ENCODE measurements at regions not wholly inside any gene's neighbourhood (a gene's known extent, or its start where the extent isn't known, plus 50 kb on each side); places are given as distances from the start of the nearest gene placed in this dataset.

DNA sequence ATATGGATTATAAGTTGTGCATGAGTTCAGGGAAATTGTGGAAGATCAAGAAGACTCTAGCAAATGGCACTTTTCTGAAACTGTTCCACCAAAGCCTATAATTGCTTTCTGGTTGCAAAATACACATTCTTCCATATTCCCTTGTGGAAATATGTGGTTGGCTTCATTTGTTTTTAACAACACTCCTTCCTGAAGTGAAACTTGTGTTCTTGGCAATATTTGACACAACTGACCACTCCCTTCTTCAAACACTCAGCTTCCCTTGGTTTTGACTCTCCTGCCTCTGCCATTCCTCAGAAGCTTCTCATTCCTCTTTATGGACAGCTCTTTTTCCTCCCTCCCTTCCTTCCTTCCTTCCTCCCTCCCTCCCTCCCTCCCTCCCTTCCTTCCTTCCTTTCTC lies 192.3 kb downstream of the PMAIP1 start:
- H3K9me3 Mint-ChIP-seq (ENCODE audit: unreplicated experiment), result no peaks in the 10 kb centered on the region
- TF ChIP-seq, protein P1, sequence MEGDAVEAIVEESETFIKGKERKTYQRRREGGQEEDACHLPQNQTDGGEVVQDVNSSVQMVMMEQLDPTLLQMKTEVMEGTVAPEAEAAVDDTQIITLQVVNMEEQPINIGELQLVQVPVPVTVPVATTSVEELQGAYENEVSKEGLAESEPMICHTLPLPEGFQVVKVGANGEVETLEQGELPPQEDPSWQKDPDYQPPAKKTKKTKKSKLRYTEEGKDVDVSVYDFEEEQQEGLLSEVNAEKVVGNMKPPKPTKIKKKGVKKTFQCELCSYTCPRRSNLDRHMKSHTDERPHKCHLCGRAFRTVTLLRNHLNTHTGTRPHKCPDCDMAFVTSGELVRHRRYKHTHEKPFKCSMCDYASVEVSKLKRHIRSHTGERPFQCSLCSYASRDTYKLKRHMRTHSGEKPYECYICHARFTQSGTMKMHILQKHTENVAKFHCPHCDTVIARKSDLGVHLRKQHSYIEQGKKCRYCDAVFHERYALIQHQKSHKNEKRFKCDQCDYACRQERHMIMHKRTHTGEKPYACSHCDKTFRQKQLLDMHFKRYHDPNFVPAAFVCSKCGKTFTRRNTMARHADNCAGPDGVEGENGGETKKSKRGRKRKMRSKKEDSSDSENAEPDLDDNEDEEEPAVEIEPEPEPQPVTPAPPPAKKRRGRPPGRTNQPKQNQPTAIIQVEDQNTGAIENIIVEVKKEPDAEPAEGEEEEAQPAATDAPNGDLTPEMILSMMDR (IDR thresholded peaks at IDR 0.05), result no peak
- peaks cover 41% of the 10 kb centered on the region for H3K27me3 Mint-ChIP-seq (ENCODE audit: unreplicated experiment)
- no peaks in the 10 kb centered on the region for H3K4me1 Mint-ChIP-seq (ENCODE audit: unreplicated experiment)
- DNase-seq (ENCODE audit: extremely low spot score, unreplicated experiment), result no peak
- H3K36me3 Mint-ChIP-seq (ENCODE audit: unreplicated experiment), result no peaks in the 10 kb centered on the region
- no peak overlapping the region for H3K4me3 Mint-ChIP-seq (ENCODE audit: unreplicated experiment)
- H3K27ac Mint-ChIP-seq (ENCODE audit: unreplicated experiment), result no peak overlapping the region

DNA sequence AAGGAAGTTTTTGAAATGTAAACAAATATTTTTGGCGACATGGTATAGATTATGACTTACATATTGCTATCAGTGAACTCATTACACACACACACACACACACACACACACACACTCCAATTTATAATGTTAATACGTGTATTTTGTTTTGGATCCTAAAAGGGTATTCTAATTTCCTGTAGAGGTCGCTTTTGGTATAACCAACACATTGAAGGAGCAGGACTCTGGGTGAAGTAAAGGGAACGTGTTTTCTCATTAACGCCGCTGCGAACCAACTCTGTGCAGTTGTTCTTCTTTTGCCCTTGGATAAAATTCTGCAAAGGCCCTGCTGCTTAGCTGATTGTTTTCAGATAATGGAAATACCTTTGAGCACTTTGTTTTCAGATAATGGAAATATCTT lies 190.4 kb downstream of the PMAIP1 start:
- Mint-ChIP-seq H3K9me3 (ENCODE audit: unreplicated experiment) (no peaks in the 10 kb centered on the region), H3K4me3 (ENCODE audit: unreplicated experiment) (no peak overlapping the region), H3K4me1 (ENCODE audit: unreplicated experiment) (no peaks in the 10 kb centered on the region), H3K36me3 (ENCODE audit: unreplicated experiment) (no peaks in the 10 kb centered on the region), H3K27me3 (ENCODE audit: unreplicated experiment) (peaks cover 46% of the 10 kb centered on the region), H3K27ac (ENCODE audit: unreplicated experiment) (no peak overlapping the region)
- TF ChIP-seq, protein P1 (IDR thresholded peaks at IDR 0.05), result no peak
- DNase-seq (ENCODE audit: extremely low spot score, unreplicated experiment), result no peak

DNA sequence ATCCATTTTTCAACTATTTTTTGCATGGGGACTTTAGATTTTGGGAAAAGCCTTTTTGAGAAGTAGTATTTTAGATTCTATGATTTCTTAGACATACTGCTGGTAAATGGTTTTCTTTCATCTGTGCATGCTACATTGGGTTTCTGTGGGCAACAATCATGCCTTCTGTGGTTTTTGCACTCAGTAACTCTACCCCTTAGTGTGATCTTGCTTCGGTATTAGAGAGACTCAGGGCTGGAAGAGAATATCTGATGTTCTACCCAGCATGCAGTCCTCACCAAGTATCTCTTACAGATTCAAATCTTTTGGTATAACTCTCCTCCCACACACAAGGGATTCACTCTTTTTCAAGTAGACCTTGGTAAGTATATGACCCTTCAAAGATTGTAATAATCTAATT lies 183.0 kb downstream of the PMAIP1 start:
- Mint-ChIP-seq H3K36me3 (ENCODE audit: unreplicated experiment) (no peaks in the 10 kb centered on the region), H3K27me3 (ENCODE audit: unreplicated experiment) (peaks cover 62% of the 10 kb centered on the region), H3K4me1 (ENCODE audit: unreplicated experiment) (no peaks in the 10 kb centered on the region), H3K4me3 (ENCODE audit: unreplicated experiment) (no peak overlapping the region), H3K9me3 (ENCODE audit: unreplicated experiment) (no peaks in the 10 kb centered on the region), H3K27ac (ENCODE audit: unreplicated experiment) (no peak overlapping the region)
- DNase-seq (ENCODE audit: extremely low spot score, unreplicated experiment), result no peak
- TF ChIP-seq, protein P1 (IDR thresholded peaks at IDR 0.05), result no peak

DNA sequence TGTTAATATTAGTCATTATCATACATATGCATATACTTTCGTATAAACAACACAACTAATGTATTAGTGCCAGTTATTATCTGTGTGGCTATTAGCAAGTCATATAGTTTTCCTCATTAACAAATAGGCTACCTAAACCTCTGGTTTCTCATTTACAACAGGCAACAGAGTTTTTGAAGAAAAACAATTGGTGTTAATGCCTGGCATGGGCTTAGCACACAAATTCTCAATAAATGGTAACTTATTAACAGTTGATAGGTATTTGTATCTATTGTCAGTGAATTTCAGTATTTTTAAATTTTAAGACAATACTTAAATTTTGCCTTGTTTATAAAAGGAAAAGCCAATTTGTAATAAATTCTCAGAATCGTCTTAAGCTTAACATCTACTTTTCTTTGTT lies 182.5 kb downstream of the PMAIP1 start:
- Mint-ChIP-seq H3K9me3 (ENCODE audit: unreplicated experiment) (peaks cover 1% of the 10 kb centered on the region), H3K4me3 (ENCODE audit: unreplicated experiment) (no peak overlapping the region), H3K4me1 (ENCODE audit: unreplicated experiment) (no peaks in the 10 kb centered on the region), H3K27ac (ENCODE audit: unreplicated experiment) (no peak overlapping the region), H3K36me3 (ENCODE audit: unreplicated experiment) (no peaks in the 10 kb centered on the region), H3K27me3 (ENCODE audit: unreplicated experiment) (peaks cover 65% of the 10 kb centered on the region)
- TF ChIP-seq, protein P1 (IDR thresholded peaks at IDR 0.05), result no peak
- no peak for DNase-seq (ENCODE audit: extremely low spot score, unreplicated experiment)

DNA sequence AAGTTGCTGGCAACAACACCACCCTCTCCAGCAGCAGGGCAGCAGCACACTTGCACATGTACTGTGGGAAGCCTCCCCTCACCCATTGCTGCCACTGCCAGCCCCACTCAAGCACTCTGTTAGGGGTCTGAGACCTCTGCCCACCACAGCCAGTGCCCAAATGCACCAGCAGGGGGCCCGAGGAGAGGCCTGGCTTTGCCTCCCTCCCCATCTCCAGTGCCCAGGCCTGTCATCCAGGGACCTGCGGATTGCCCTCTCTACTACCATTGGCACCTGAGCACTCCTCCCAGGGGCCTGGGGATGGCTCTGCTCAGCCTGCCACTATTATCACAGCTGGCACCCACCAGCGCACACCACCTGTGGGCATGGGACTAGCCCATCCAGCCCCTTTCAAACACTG lies 175.7 kb downstream of the PMAIP1 start:
- no peak overlapping the region for H3K4me3 Mint-ChIP-seq (ENCODE audit: unreplicated experiment)
- no peak for DNase-seq (ENCODE audit: extremely low spot score, unreplicated experiment)

More for the DNA sequence above, 175.7 kb downstream of the PMAIP1 start:
- Mint-ChIP-seq H3K27me3 (ENCODE audit: unreplicated experiment) (peaks cover 43% of the 10 kb centered on the region), H3K4me1 (ENCODE audit: unreplicated experiment) (no peaks in the 10 kb centered on the region), H3K9me3 (ENCODE audit: unreplicated experiment) (peaks cover 19% of the 10 kb centered on the region), H3K27ac (ENCODE audit: unreplicated experiment) (no peak overlapping the region), H3K36me3 (ENCODE audit: unreplicated experiment) (no peaks in the 10 kb centered on the region)
- TF ChIP-seq, protein P1 (IDR thresholded peaks at IDR 0.05), result no peak
